Kidney (tissue), 13 donors: ENCODE measurements at regions not wholly inside any gene's neighbourhood (a gene's known extent, or its start where the extent isn't known, plus 50 kb on each side); places are given as distances from the start of the nearest gene placed in this dataset.
"Not testable (repeated sequence)": the region's sequence is repeated elsewhere in the genome, so short reads cannot be mapped to it uniquely, and the experiment has no call there.

Experiments used
- DNase-seq, 5 donors: peaks; one replicate each; pipeline ENCODE4 v3.0.0-alpha.2; 2013 to 2020
- FAIRE-seq: peaks from 2 replicates; lab custom pipeline; 2012; peaks lifted over from hg19 to GRCh38; lab: Jason Lieb, UNC
- H3K27ac ChIP-seq, 2 donors: one replicate each; pipeline ENCODE4 v1.7.0; 2013; ENCODE audit warnings: low read depth in 2 of 2, low read length in 2 of 2, inconsistent platforms in 1 of 2
- H3K27me3 ChIP-seq: one replicate; pipeline ENCODE4 v1.7.1; 2013; ENCODE audit warnings: low read length, inconsistent platforms; ENCODE audit not compliant: control insufficient read depth, insufficient read depth
- H3K36me3 ChIP-seq, 3 donors: one replicate each; pipeline versions ENCODE4 v1.7.0 to v1.7.1; 2013; ENCODE audit warnings: low read length in 3 of 3, control low read depth in 1 of 3, inconsistent platforms in 1 of 3; ENCODE audit not compliant: insufficient read depth in 3 of 3, control insufficient read depth in 2 of 3
- H3K4me1 ChIP-seq, 3 donors: one replicate each; pipeline versions ENCODE4 v1.7.0 to v1.7.1; 2013; ENCODE audit warnings: low read length in 3 of 3, inconsistent platforms in 1 of 3, low read depth in 1 of 3; ENCODE audit not compliant: control insufficient read depth in 2 of 3, insufficient read depth in 2 of 3
- H3K4me3 ChIP-seq, 3 donors: one replicate each; pipeline versions ENCODE4 v1.7.0 to v1.8.1; 2013; ENCODE audit warnings: low read length in 3 of 3, control low read depth in 1 of 3, inconsistent platforms in 1 of 3
- H3K9ac ChIP-seq, 3 donors: one replicate each; pipeline versions ENCODE4 v1.7.0 to v1.7.1; 2013; ENCODE audit warnings: low read length in 3 of 3, control low read depth in 1 of 3, inconsistent platforms in 1 of 3
- H3K9me3 ChIP-seq, 3 donors: one replicate each; pipeline versions ENCODE4 v1.7.0 to v1.7.1; 2013; ENCODE audit warnings: low read length in 3 of 3, control low read depth in 1 of 3, inconsistent platforms in 1 of 3; ENCODE audit not compliant: control insufficient read depth in 2 of 3, insufficient read depth in 1 of 3
- CTCF ChIP-seq: IDR thresholded peaks from 3 replicates; pipeline ENCODE4 v1.5.1; 2012; ENCODE audit warnings: mild to moderate bottlenecking, moderate library complexity, borderline replicate concordance; ENCODE audit not compliant: insufficient read depth; ENCODE audit errors: extremely low read depth
- intact Hi-C: fragments of 100-400 bp; cut with DNase I; formaldehyde crosslinking; loops from one replicate; pipeline ENCODE4 v1.11.1; 2022
- donor health status: control.
- donor health status: control.
- donor health status: control.
- donor health status: control.
- donor health status: control.
- donor health status: DM: yes; HTN: yes; CAD: no.
- donor health status: Normal renal cell carcinoma (clear cell type).

DNA sequence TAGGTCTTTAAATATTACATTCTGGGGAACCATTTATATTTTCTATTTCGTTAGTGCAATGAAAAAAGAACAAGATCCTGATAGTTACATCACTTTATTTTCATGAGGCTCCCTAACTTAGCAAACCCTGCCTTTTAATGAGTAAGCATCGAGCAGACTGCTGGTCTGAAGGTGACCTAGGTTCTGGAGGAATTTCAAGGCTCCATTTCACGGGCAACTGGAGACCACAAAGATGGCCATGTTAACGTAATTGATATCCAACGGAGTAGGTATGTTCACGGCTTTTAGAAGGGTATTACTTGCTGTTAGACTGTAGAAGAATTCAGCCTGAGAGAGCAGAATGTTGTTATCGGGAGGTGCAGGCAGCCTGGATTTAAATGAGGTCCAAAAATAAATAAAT lies 1597.6 kb downstream of the EFNB2 start:
- TF ChIP-seq CTCF, result no peak
- DNase-seq (no peak), FAIRE-seq (no peak)
- H3K36me3 ChIP-seq, result no peaks in the 10 kb centered on the region
- intact Hi-C loops, result no loop called here
- H3K27me3 ChIP-seq, result no peaks in the 10 kb centered on the region
- H3K27ac ChIP-seq, result no peak overlapping the region
- no peaks in the 10 kb centered on the region for H3K4me1 ChIP-seq
- no peak overlapping the region for H3K9ac ChIP-seq
- no peak overlapping the region for H3K4me3 ChIP-seq
- no peaks in the 10 kb centered on the region for H3K9me3 ChIP-seq

GRCh38 chr13:104936304-104936703 lies 1599.2 kb downstream of the EFNB2 start:
- intact Hi-C loops, result no loop called here
- Histone ChIP-seq H3K4me1 (no peaks in the 10 kb centered on the region), H3K9ac (no peak overlapping the region), H3K4me3 (no peak overlapping the region), H3K9me3 (no peaks in the 10 kb centered on the region), H3K27ac (no peak overlapping the region), H3K36me3 (no peaks in the 10 kb centered on the region), H3K27me3 (no peaks in the 10 kb centered on the region)
- TF ChIP-seq CTCF, result no peak
- FAIRE-seq, result no peak
- DNase-seq, result no peak

DNA sequence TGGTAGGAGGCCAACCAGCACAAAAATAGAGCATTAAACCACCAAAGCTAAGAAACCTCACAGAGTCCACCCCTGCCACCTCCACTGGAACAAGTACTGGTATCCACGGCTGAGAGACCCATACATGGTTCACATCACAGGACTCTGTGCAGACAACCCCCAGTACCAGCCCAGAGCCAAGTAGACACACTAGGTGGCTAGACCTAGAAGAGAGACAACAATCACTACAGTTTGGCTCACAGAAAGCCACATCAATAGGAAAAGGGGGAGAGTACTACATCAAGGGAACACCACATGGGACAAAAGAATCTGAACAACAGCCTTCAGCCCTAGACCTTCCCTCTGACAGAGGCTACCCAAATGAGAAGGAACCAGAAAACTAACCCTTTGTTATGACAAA lies 1614.9 kb downstream of the EFNB2 start:
- H3K9me3 ChIP-seq, DNase-seq, intact Hi-C loops, H3K27me3 ChIP-seq, H3K4me3 ChIP-seq, H3K36me3 ChIP-seq, H3K9ac ChIP-seq, FAIRE-seq, H3K4me1 ChIP-seq, H3K27ac ChIP-seq: not testable (repeated sequence)

GRCh38 chr13:104920091-104920490 lies 1615.4 kb downstream of the EFNB2 start:
- Histone ChIP-seq H3K9me3 (no peaks in the 10 kb centered on the region), H3K4me1 (no peaks in the 10 kb centered on the region), H3K27me3 (no peaks in the 10 kb centered on the region), H3K27ac (no peak overlapping the region), H3K9ac (no peak overlapping the region), H3K4me3 (no peak overlapping the region), H3K36me3 (no peaks in the 10 kb centered on the region)
- FAIRE-seq (no peak), DNase-seq (no peak)
- no peak for TF ChIP-seq CTCF
- intact Hi-C loops, result no loop called here
